Right atrium auricular region (tissue), 2 donors: ENCODE measurements at regions not wholly inside any gene's neighbourhood (a gene's known extent, or its start where the extent isn't known, plus 50 kb on each side); places are given as distances from the start of the nearest gene placed in this dataset.

Experiments used
- DNase-seq: peaks from one replicate; pipeline ENCODE4 v3.0.0-alpha.2; 2019; ENCODE audit warnings: low spot score
- H3K27ac ChIP-seq, 2 donors: fragments of 200-600 bp; sonication (generic); 1 replicate in 1 of 2; 2 replicates in 1 of 2; pipeline ENCODE4 v1.5.1; 2016 to 2019
- H3K27me3 ChIP-seq, 2 donors: fragments of 200-600 bp; sonication (generic); one replicate each; pipeline versions ENCODE4 v1.5.1 to v1.6.0; 2017 to 2019
- H3K36me3 ChIP-seq: fragments of 200-600 bp; sonication (generic); one replicate; pipeline ENCODE4 v1.5.1; 2016
- H3K4me1 ChIP-seq, 2 donors: fragments of 200-600 bp; sonication (generic); one replicate each; pipeline versions ENCODE4 v1.5.1 to v1.6.0; 2017 to 2019
- H3K4me3 ChIP-seq, 2 donors: fragments of 200-600 bp; sonication (generic); 1 replicate in 1 of 2; 2 replicates in 1 of 2; pipeline ENCODE4 v1.5.1; 2017 to 2019; ENCODE audit warnings: mild to moderate bottlenecking in 1 of 2, moderate library complexity in 1 of 2
- H3K9me3 ChIP-seq, 2 donors: fragments of 200-600 bp; sonication (generic); one replicate each; pipeline ENCODE4 v1.5.1; 2019
- TF ChIP-seq, protein P1 (sequence below), 2 donors: fragments of 200-600 bp; sonication (generic); IDR thresholded peaks; one replicate each; pipeline ENCODE4 v1.5.1; 2019; ENCODE audit warnings: antibody characterized with exemption in 2 of 2

DNA sequence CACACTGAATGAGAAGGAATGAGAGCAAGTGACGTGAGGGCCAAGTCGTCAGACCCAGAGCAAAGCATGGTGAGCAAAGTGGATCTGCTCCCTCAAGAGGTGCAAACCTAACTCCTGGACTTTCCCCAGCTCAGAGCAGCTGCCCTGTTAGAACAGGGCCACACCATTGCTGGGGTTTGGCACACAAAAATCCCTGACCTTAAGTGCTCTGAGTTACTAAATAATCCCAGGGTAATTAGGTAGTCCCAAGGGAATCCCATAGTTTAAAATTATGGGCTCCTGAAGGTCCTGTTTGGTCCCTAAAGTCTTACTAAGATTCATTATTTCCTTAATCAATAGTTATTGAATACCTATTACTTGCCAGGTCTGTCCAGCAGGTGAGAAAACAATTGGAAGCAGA lies 165.1 kb upstream of the TNFAIP3 start:
- H3K27me3 ChIP-seq: no peaks in the 10 kb centered on the region
- no peaks in the 10 kb centered on the region for H3K9me3 ChIP-seq
- DNase-seq: no peak
- H3K36me3 ChIP-seq: no peaks in the 10 kb centered on the region
- H3K4me1 ChIP-seq: peaks cover 0 to 35% of the 10 kb centered on the region in 2 donors
- peak overlapping the region; percentile 38 to 68 for H3K27ac ChIP-seq
- H3K4me3 ChIP-seq: no peak overlapping the region
- TF ChIP-seq, protein P1, sequence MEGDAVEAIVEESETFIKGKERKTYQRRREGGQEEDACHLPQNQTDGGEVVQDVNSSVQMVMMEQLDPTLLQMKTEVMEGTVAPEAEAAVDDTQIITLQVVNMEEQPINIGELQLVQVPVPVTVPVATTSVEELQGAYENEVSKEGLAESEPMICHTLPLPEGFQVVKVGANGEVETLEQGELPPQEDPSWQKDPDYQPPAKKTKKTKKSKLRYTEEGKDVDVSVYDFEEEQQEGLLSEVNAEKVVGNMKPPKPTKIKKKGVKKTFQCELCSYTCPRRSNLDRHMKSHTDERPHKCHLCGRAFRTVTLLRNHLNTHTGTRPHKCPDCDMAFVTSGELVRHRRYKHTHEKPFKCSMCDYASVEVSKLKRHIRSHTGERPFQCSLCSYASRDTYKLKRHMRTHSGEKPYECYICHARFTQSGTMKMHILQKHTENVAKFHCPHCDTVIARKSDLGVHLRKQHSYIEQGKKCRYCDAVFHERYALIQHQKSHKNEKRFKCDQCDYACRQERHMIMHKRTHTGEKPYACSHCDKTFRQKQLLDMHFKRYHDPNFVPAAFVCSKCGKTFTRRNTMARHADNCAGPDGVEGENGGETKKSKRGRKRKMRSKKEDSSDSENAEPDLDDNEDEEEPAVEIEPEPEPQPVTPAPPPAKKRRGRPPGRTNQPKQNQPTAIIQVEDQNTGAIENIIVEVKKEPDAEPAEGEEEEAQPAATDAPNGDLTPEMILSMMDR (IDR thresholded peaks at IDR 0.05): no peak

DNA sequence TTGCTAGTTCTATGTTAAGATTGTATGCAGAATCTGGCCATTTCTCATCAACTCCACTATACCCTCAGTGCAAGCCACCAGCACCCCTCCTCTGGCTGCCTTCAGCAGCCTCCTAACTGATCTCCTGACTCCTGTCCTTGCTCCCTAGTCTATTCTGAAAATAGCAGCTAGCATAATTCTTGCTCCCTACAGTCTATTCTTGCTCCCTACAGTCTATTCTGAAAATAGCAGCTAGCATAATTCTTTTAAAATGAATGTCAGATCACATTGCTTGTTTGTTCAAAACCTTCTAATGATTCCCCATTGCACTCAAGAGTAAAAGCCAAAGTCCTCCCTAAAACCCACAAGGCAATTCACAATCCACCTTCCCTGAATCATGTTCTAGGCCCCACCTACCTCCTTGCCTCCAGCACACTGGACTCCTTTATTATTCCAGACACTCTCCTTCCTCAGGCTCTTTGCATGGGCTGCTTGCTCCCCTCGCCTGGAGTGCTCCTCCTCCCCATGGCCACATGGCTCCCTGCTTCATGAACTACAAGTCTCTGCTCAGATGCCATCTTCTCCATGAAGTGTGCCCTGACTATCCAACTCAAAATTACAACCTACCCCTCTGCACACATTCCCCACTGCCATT lies 164.2 kb upstream of the TNFAIP3 start:
- Histone ChIP-seq H3K4me1 (peaks cover 0 to 31% of the 10 kb centered on the region in 2 donors), H3K27me3 (no peaks in the 10 kb centered on the region), H3K9me3 (no peaks in the 10 kb centered on the region), H3K36me3 (no peaks in the 10 kb centered on the region), H3K4me3 (no peak overlapping the region), H3K27ac (peak overlapping the region; percentile 37 to 68)
- TF ChIP-seq, protein P1 (IDR thresholded peaks at IDR 0.05): peak in 1 of 2 donors; percentile 44
- DNase-seq: no peak

DNA sequence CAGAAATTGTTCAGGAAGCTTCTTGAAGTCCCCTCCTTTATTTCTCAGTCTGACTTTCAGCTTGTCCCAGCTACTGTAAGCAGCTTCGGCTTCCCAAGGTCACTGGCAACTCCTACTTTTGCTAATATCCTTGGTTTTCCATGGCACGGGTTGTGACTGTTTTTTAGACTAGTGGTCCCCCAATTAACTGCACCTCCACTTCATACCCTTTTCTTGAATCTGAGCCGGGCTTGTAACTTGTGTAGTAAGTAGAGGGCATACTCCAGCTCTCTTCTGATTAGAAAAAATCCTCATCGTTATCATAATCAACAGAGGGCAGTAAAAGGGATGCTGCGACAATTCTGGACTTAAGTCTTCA lies 162.3 kb upstream of the TNFAIP3 start:
- Histone ChIP-seq H3K27ac (no peak overlapping the region), H3K4me3 (no peak overlapping the region), H3K9me3 (no peaks in the 10 kb centered on the region), H3K36me3 (no peaks in the 10 kb centered on the region), H3K27me3 (no peaks in the 10 kb centered on the region), H3K4me1 (peaks cover 0 to 36% of the 10 kb centered on the region in 2 donors)
- TF ChIP-seq, protein P1 (IDR thresholded peaks at IDR 0.05): no peak
- DNase-seq: no peak

DNA sequence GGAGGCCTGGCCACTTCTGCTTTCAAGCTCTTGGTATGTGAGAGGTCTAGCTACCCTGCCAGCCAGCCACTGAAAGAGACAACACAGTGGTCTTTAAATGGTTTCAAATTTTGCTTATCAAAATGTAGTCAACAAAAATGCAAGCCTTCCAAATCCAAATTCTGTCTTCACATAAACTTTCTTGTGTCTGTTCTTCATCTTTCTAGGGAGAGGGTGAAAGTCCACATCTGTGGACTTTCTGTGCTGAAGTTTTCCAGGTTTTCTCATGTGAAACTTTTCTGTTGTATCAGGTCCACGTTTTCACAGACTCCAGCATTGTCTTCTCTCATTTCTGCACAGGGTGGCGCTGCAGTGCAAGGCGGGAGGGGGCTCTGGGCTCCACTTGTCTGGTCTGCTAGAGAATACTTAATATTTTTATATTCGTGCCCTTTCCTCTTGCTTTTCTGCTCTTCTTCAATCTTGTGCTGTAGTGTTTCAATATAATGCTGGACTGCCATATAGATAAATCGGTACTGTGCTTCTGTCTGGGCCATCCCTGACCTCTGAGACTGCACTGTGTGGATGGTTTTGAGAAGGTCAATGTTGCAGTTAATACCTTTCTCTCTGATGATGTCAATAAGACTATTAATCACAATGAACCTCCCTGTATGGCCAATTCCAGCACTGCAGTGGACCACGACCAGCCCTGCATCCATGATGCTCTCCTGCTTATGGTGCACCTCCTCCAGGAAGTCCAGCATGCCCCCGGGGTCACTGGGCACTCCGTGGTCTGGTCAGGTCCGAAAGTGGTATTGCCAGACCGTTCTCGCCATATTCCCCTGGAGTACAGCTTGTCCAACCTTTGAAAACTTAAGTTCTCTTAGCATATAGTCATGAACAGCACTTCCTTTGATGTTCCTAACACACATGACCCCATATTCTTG lies 161.6 kb upstream of the TNFAIP3 start:
- Histone ChIP-seq H3K27me3 (no peaks in the 10 kb centered on the region), H3K4me1 (peaks cover 0 to 32% of the 10 kb centered on the region in 2 donors), H3K36me3 (no peaks in the 10 kb centered on the region), H3K9me3 (no peaks in the 10 kb centered on the region), H3K4me3 (no peak overlapping the region), H3K27ac (no peak overlapping the region)
- TF ChIP-seq, protein P1 (IDR thresholded peaks at IDR 0.05): peak; percentile 60 to 80
- DNase-seq: peak; percentile 79

DNA sequence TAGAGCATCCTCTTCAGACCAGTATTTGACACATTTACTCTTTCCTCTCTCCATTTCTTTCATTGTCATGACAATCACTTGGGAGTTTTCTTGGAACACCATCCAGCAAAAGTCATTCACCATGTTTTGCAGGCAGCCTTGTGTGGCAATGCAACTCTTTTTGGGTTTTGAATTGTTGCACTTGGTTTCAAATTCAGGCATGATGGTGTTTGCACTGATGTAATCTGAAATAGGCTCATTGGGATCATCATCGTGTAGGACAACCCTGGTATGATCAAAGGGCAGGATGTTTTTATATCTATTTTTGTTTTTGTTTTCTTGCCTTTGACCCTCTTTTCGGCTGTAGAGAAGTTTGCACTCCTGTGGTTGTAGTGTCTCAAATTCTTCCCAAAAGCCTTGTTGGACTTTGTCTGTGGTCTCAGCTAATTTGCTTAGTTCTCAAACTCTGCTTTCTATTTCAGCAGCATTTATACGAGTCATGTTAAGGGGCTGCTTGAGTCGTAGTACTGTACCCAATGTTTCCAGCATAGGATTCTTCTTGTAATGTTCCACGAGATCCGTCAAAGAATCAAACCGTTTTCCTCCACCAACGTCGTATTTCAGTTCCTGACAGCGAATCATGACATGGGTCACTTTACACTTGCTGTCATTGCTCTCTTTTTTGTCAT lies 160.8 kb upstream of the TNFAIP3 start:
- H3K36me3 ChIP-seq: no peaks in the 10 kb centered on the region

More for the DNA sequence above, 160.8 kb upstream of the TNFAIP3 start:
- Histone ChIP-seq H3K9me3 (no peaks in the 10 kb centered on the region), H3K4me3 (no peak overlapping the region), H3K4me1 (peaks cover 0 to 30% of the 10 kb centered on the region in 2 donors), H3K27ac (no peak overlapping the region), H3K27me3 (no peaks in the 10 kb centered on the region)
- DNase-seq: no peak
- TF ChIP-seq, protein P1 (IDR thresholded peaks at IDR 0.05): no peak
